DMS 273 treated with DMSO at 0.1 percent for 48 hours (cell line): ENCODE measurements at regions not wholly inside any gene's neighbourhood (a gene's known extent, or its start where the extent isn't known, plus 50 kb on each side); places are given as distances from the start of the nearest gene placed in this dataset.

Source experiments
- DNase-seq: peaks from one replicate; lab custom pipeline; 2025; lab: John Stamatoyannopoulos, UW

DNA sequence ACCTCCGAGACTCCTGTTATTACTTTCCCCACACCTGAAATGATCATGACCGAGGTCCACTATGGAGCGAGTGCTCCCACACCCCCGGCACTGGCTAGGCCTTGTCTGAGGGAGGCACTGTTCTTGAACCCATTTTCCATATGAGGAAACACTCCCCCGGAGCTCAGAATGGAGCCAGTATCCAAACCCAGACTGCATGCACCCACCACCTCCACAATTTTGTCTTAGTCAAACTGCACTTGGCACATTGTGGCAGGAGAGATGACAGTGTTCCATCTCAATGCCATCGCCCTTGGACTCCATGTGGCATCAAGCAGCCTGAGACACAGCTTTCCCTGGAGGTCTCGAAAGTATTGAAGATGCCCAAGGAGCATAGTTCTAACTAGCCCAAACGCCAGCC, 154.1 kb downstream of the NUP210 start:
- DNase-seq, result no peak

DNA sequence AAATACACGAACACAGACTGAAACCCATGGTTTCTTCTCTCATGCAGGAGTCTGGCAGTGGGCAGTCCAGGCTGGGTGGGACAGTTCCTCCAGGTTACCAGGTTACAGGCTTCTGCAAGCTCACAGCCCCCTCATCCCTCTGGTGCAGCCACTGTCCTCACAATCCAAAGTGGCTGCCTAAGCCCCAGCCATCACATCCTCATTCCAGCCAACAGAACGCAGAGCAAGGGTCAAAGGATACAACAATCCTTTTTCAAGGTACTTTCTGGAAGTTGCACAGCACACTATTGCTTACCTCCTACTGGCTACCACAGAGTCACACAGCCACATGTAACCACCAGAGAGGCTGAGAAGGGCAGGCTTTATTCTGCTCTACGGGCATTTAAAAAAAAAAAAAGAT, 154.6 kb downstream of the NUP210 start:
- no peak for DNase-seq

DNA sequence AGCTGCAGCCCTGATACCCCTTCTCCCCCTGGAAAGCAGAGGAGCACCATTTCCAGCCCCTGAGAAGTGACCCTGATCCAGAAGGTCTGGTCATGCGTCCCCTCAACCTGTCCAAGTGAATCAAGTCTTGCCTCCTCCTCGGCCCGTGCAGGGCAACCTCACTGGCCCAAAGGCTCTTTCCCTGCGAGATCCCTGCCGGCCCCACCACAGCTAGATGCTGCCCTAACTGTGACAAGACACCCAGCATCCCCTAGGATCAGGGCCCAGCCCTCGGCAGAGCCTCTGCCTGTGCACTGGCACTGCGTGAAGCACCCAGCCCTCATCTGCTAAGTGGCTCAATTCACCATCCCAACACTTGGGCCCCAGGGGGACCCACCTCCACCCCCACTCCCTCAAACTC, 155.1 kb downstream of the NUP210 start:
- DNase-seq, result no peak

DNA sequence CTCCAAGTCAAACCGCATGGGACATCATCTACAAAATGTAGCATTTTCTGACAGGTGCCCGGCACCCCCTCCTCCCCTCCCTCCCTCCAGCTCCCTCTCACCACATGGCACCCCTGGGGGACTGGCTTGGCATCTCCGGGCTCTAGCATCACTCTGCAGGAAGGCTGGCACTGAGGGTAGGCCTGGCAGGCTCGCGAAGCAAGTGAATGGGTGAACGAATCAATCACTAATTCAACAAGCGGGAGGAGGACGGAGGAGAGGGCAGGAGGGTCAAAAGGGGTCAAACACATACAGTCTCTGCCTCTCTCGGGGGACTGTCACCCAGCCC, 155.7 kb downstream of the NUP210 start:
- DNase-seq, result no peak

DNA sequence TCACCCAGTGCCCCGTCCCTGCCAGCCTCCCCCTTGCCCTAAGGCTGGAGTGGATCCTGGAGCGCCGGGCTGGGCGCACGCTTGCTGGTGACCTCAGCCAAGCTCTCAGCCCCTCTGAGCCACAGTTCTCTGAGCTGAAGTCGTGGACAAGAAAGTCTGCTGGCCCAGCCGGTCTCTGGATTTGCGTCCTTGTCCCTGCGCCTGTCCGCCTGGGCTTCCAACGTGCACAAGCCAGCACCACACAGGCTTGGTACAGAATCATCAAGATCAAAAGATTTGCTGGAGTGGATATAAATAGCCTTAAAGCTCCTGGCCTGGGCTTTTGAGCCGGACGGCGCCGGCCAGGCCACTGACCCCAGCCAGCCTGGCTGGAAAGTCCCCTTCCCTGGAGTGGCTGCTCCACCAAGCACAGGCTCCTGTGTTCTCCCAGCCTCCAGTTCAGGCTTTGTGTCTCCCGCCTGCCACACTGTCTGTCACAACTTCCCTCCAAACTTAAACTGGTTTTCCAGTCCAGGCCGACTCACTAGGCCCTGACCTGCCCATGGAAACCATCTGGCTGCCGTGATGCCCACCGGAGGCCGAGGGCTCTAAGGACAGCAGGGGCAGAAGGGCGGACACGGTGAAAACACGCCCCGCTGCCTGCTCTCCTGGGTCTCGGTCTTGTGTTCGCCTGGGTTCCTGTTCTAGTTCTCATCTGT, 156.2 kb downstream of the NUP210 start:
- DNase-seq, result no peak

DNA sequence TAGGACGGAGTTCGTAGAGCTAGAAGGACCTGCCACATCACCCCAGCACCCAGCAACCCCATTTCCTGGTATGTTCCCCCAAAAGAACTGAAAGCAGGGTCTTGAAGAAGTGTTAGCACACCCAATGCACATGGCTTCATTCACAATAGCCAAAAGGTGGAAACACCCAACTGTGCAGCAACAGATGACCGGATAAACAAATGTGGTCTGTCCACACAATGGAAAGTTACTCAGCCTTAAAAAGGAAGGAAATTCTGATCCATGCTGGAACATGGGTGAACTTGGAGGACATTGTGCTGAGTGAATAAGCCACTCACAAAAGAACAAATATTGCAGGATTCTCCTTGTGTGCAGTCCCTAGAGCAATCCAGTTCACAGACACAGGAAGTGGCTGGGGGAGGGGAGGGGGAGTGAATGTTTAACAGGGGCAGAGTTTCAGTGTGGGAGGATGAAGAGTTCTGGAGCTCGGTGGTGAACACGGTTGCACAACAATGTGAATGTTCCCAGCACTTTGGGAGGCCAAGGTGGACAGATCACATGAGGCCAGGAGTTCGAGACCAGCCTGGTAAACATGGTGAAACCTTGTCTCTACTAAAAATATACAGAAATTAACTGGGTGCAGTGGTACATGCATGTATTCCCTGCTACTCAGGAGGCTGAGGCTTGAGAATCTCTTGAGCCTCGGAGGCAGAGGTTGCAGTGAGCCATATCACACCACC, 157.5 kb downstream of the NUP210 start:
- DNase-seq, result no peak

DNA sequence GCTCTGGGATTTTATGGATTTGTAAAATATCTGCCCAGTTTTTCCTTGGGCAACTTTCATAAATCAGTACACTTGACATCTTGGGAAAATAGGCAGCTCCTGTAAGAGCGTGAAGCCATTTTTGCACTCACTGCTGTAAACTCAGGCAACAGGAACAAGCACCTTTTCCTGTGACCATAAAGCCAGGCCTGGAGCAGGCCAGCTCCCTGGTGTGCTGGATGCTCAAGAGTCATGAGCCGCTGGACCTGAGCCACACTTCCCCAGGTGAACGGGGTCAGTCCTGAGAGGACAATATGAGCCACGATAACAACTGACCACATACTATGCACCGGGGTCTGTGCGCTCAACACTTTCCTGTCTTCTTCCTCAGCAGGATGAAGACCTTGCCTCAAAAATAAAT, 158.2 kb downstream of the NUP210 start:
- no peak for DNase-seq

DNA sequence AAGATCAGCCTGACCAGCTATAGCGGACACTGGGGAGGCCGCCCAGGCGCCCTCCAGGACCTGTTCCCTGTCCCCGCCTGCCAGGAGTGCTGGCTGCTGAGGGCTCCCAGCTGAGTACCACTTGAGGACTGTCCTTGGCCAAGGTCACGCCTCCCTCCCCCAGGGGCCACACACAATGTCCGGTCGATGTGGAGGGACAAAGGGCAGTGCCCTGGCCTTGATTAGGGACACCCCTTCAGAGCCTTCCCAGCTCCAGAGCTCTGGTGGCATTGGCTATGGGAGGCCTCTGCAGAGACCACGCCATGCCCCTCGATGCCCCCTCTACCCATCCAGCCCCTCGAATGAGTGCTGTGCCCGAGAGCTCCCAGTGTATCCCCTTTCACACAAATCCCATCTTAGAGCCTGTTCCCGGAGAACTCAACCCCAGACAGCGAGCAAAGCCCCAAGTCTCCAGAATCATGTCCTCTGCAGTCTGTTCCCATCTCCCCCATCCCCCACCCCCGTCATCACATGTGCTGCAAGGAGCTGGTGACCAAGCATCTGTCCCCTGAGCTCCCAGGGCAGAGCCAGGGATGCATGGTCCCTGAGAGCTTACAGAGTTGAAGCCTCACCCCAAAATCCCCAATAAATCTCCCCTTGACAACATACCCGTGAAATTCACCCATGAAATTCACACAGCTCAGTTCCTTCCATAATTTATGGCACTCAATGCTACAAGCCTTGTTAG, 158.9 kb downstream of the NUP210 start:
- DNase-seq, result no peak

DNA sequence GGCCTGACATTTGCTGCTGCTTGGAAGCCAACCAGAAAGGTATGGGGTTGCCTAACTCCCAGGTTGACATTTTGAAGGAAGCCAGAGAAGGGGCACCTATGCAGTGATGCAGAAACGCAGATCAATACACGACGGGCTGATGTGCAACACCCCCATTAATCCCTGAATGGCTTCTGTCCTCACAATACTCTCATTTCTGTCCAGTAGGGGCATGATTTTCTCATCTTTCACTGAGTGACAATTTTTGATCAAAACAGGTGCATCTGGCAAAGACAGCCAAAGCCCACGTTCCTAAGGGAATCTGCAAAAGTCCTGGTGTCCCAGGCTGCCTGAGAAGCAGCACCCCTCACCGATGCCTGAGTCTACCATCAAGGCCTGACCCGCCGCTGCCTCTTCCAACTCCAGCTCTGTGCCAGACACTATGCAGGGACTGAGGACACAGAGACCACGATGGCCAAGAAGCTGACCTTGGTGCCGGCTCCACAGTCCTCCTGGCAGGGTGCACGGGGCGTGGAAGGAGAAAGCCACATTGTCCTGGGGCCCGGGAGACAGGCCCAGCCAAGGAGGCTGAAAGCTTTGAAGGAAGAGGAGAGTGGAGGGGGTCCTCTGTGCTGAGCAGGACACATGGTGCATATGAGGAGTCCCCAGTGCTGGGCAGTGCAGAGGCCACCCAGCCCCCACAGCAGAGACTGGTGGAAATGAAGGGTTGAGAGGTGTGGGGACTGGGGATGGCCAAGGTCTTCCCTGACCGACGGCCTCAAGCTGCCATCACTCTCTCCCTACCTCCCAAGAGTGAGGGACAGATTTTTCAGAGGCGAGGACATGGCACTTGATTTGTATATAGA, 159.6 kb downstream of the NUP210 start:
- no peak for DNase-seq

DNA sequence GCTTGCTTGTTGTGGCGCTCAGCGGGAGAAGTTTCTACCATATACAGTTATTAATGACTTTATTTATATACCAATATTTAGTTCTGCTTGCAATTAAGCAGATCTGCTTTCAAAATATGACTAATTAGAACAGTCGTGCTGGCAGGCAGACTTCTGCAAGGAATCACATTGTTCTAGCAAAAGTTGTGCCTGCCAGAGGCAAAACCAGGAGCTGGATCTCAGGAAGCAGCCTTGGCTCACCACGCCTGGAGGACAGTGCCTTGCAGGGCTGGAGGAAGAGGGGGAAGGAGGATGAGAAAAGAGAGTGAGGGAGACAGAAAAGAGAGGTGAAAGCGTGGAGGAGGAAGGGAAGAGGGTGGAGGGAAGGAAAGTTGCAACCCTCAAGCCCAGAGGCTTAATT, 160.3 kb downstream of the NUP210 start:
- no peak for DNase-seq

DNA sequence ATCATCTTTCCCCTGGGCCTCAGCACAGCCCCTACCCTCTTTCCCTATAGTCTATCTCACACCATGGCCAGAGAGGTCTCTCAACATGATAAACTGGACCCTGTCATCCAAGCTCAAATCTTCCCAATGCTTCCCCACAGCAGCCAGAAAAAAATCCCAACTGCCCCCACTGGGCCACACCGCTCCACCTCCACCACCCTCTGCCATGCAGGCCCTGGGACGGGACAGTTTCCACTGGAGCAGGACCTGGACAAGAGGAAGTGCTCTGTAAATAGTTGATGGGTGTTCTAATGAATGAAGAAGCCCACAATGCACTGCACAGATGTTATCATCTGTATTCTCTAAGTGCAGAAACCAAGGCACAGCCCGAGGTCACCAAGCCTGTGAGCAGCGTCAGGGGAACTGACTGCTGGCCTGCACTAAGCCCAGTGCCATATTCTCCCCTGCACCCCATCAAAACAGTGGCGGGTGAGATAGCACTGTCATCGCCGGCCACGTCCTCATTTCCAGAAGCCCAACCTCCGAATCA, 161.1 kb downstream of the NUP210 start:
- no peak for DNase-seq

DNA sequence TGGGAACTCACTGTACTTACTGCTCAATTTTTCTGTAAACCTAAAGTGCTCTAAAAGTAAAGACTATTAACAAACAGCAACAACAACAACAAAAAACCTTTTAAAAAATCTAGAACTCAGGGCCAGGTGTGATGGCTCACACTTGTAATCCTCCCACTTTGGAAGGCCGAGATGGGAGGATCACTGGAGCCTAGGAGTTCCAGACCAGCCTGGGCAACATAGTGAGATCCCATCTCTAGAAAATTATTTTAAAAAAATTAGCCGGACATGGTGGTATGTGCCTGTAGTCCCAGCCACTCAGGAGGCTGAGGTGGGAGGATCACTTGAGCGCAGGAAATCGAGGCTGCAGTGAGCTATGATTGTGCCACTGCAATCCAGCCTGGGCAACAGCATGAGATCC, 161.8 kb downstream of the NUP210 start:
- no peak for DNase-seq

DNA sequence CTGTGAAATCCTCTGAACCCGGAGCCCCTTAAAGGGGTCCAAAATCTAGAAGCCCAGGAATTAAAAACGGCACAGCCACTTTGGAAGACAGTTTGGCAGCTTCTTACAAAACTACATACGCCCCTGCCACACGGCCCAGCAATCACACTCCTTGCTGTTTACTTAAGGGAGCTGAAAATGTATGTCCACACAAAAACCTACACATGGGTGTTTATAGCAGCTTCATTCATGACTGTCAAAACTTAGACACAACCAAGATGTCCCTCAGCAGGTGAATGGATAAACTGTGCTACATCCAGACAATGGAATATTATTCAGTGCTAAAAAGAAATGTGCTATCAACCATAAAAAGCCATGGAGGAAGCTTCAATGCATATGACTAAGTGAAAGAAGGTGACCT, 162.5 kb downstream of the NUP210 start:
- DNase-seq, result no peak

DNA sequence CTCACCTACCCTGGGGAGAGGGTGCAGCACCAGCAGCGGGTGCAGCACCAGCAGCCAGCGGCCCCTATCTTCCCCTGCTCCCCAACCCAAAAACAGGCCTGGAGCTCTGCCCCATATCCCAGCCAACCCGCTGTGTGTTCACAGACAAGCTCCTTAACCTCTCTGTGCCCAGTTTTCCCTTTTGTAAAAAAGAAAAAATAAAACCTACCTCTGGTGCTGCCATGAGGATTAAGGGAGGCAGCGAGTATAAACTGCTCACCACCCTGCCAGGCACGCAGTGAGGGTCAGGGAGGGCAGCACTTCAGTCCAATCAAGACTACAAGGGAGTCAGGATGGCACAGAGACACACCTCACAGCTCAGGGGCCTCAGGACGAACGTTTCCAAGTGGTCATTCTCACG, 163.3 kb downstream of the NUP210 start:
- no peak for DNase-seq

DNA sequence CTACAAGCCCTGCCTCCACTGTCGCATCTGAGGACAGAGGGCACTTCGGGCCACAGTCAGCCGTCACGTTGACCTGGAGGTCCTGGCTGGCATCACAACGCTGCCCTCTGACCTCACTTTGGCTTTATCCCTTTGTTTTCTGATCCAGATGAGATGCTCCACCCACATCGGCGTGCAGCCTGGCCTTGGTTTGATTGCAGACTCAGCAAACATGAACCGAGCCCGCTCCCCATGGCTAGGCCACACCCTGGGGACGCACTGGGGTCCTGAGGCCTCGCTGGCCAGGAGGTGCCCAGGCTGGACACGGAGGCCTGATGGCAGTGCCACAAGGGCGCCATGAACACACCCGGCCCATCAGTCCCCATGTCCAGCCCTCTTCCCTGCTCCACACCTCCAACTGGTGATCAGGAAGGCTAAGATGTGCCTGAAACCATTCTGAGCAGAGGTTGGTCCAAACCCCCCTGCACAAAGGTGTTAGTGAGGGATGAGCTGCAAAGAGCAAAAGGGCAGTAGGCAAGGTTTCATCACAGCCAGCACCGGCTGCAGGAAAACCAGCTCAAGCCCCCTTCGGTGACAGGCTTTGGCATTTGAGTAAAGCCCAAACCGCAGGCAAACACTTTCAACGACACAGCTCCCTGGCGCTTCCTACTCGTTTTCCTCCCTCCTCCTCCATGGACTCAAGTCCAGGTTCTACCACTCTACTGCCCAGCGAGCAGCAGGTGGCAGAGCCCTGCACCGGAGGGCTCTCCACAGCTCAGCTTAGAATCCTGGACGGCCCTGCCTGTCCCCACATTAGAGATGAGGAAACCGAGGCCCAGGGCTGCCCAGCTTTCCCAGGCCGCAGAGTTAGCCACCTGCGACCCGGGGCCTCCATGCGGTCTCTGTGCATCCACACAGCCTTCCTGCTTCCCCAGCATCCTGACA, 165.8 kb downstream of the NUP210 start:
- no peak for DNase-seq

DNA sequence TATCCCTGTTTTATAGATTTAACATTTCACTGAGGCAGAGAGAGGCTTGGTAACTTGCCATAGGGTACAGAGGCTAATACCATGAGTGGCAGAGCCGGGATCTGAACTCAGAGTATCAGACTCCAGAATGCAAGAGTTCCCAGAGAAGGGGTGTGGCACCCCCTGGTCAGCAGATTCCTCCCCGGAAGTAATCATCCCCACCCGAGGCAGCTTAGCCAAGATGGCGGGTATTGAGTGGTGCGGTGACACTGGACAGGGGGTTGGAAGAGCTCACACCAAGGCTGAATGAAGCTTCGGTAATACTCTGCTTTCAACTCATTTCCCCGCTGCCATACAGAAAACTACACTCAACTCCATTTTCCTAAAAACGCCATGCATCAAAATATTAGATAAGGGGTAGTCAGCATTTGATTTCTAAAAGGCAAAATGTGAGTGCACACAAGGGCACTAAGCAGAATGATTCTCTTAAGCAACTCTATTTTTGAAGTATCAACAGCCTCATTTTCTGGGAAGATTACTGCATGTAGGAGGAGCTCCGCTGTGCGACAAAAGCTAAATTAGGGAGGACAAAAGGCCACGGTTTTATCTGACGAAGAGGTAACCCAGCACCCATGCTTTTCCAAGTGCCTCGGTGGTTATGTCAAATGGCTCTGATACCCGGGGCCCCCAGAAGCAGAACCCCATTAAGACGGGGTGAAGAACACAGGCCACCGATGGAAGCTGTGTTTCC, 166.7 kb downstream of the NUP210 start:
- DNase-seq, result no peak

DNA sequence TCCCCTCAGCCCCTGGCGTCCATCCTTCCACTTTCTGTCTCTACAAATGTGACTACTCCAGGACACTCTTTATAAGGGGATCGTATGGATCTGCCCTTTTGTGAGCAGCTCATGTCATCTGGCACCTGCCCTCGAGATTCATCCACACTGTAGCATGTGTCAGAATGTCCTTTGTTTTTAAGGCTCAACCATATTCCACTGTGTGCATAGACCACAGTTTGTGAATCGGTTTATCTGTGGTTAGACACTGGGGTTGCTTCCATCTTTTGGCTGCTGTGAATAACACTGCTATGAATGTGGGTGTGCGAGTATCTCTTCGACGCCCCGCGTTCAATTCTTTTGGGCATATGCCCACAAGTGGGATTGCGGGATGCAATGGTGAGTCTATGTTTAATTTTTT, 167.9 kb downstream of the NUP210 start:
- DNase-seq, result no peak

DNA sequence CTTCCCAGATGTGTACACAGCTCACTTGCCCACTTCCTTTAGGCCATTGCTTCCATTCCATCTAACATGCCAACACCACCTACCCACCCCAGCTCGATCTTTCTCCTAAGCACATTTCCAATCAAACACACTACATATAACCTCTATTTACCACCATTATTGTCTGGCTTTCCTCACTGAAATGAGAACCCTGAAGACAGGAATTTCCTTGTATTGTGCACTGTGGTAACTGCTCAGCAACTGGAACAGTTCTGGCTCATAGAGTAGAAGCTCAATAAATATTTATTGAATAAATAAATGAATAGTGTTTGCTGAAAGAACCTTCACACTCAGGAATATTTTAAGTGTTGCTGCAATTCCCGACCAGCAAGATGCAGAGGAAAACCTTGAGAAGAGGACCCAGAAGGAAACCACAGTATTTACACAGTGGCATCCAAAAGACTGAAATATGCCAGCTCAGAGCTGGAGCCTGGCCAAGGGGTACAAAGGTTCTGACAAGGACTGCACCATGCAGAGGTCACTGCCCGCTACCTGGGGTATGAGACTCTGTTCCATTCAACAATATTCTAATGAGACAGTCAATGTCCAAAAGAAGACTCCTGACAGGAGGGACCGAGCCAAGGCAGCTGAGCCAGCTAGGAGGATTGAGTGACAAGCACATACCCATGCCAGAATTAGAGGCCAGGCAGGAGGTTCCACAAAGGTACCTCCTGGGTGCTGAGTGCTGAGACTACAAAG, 168.8 kb downstream of the NUP210 start:
- no peak for DNase-seq

DNA sequence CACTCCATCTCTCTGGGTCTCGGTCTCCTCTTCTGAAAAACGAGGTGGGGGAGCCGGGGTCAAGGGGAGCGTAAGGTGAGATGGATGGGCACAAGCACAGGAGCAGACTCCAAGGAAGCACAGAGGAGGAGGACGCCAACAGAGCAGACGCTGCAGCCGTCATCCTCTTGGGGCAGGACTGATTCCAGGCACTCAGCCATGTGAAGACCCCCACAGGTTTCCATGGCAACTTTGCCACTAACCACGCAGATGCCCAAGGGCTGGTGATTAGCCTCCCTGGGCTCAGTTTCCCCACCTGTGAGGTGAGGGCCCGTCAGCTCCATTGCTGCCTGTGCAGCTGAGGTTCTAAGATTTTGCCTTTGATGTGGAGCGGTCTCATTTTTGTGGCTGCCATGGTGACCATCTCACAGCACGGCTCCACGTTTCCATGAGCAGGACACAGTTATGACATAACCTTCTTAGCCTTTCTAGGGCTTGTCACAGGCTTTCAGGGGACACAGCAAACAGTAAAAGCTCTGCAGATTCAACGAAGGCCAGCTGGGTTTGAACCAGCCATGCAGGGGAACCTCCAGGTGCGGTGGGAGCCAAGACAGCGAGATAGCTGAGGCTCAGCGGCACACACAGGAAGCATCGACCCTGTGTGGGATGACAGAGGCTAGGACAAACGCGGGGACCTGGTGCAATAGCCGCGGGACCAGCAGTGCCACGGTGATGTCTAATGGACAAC, 170.3 kb downstream of the NUP210 start:
- DNase-seq, result no peak
